ENCODE measurements at regions not wholly inside any gene's neighbourhood (a gene's known extent, or its start where the extent isn't known, plus 50 kb on each side); places are given as distances from the start of the nearest gene placed in this dataset.

- no peaks in the 10 kb centered on the region for H3K79me2 ChIP-seq (ENCODE audit: insufficient read depth, low read length)
- H3F3A ChIP-seq (ENCODE audit: insufficient read depth) = no peaks in the 10 kb centered on the region
- H3K9ac ChIP-seq (ENCODE audit: low read length) = no peak overlapping the region
- no peak overlapping the region for H2AFZ ChIP-seq (ENCODE audit: low read depth, low read length, severe bottlenecking)
- no peak overlapping the region for H3K4me2 ChIP-seq (ENCODE audit: low read depth, low read length, poor library complexity, severe bottlenecking)
- H3K36me3 ChIP-seq (ENCODE audit: low read length) = no peaks in the 10 kb centered on the region
- no peaks in the 10 kb centered on the region for H3K9me2 ChIP-seq (replicated peaks; ENCODE audit: insufficient read depth, low read length)
- no peak overlapping the region for H3K4me3 ChIP-seq (ENCODE audit: insufficient read depth, low read length, poor library complexity, severe bottlenecking)
- H3K27me3 ChIP-seq (ENCODE audit: low read length) = no peaks in the 10 kb centered on the region
- no peak overlapping the region for H3K27ac ChIP-seq (ENCODE audit: low read depth, low read length)
- H4K20me1 ChIP-seq (ENCODE audit: low read depth, low read length) = no peaks in the 10 kb centered on the region
- TF ChIP-seq CTCF (IDR thresholded peaks at IDR 0.05; ENCODE audit: insufficient read depth, low read length, poor library complexity, severe bottlenecking) = no peak
- H3K9me3 ChIP-seq (ENCODE audit: insufficient read depth, low read length) = no peaks in the 10 kb centered on the region
Measured at GRCh38 chr1:2911421-2912178, 109.7 kb upstream of the ACTRT2 start.

- Histone ChIP-seq H2AFZ (ENCODE audit: low read depth, low read length, severe bottlenecking) (no peak overlapping the region), H4K20me1 (ENCODE audit: low read depth, low read length) (no peaks in the 10 kb centered on the region), H3K79me2 (ENCODE audit: insufficient read depth, low read length) (no peaks in the 10 kb centered on the region), H3K9ac (ENCODE audit: low read length) (no peak overlapping the region), H3K9me2 (replicated peaks; ENCODE audit: insufficient read depth, low read length) (no peaks in the 10 kb centered on the region), H3K27me3 (ENCODE audit: low read length) (no peaks in the 10 kb centered on the region), H3K4me3 (ENCODE audit: insufficient read depth, low read length, poor library complexity, severe bottlenecking) (no peak overlapping the region), H3K27ac (ENCODE audit: low read depth, low read length) (no peak overlapping the region), H3F3A (ENCODE audit: insufficient read depth) (no peaks in the 10 kb centered on the region), H3K9me3 (ENCODE audit: insufficient read depth, low read length) (no peaks in the 10 kb centered on the region), H3K4me2 (ENCODE audit: low read depth, low read length, poor library complexity, severe bottlenecking) (no peak overlapping the region), H3K36me3 (ENCODE audit: low read length) (no peaks in the 10 kb centered on the region)
- no peak for TF ChIP-seq CTCF (IDR thresholded peaks at IDR 0.05; ENCODE audit: insufficient read depth, low read length, poor library complexity, severe bottlenecking)
- no peak for TF ChIP-seq EZH2phosphoT487 (conservative IDR thresholded peaks at IDR 0.05; ENCODE audit: low read length)
Measured at GRCh38 chr1:2912424-2913061, 108.7 kb upstream of the ACTRT2 start.

GRCh38 chr1:2913091-2913490 lies 108.2 kb upstream of the ACTRT2 start:
- H3K4me2 ChIP-seq (ENCODE audit: low read depth, low read length, poor library complexity, severe bottlenecking) = no peak overlapping the region
- no peak overlapping the region for H3K27ac ChIP-seq (ENCODE audit: low read depth, low read length)
- H3K79me2 ChIP-seq (ENCODE audit: insufficient read depth, low read length) = no peaks in the 10 kb centered on the region
- H3K36me3 ChIP-seq (ENCODE audit: low read length) = no peaks in the 10 kb centered on the region
- no peak overlapping the region for H3K9ac ChIP-seq (ENCODE audit: low read length)
- H4K20me1 ChIP-seq (ENCODE audit: low read depth, low read length) = no peaks in the 10 kb centered on the region
- no peak overlapping the region for H2AFZ ChIP-seq (ENCODE audit: low read depth, low read length, severe bottlenecking)
- TF ChIP-seq EZH2phosphoT487 (conservative IDR thresholded peaks at IDR 0.05; ENCODE audit: low read length) (no peak), CTCF (IDR thresholded peaks at IDR 0.05; ENCODE audit: insufficient read depth, low read length, poor library complexity, severe bottlenecking) (no peak)
- no peaks in the 10 kb centered on the region for H3K9me3 ChIP-seq (ENCODE audit: insufficient read depth, low read length)
- no peak overlapping the region for H3K4me3 ChIP-seq (ENCODE audit: insufficient read depth, low read length, poor library complexity, severe bottlenecking)
- no peaks in the 10 kb centered on the region for H3K9me2 ChIP-seq (replicated peaks; ENCODE audit: insufficient read depth, low read length)
- H3F3A ChIP-seq (ENCODE audit: insufficient read depth) = no peaks in the 10 kb centered on the region
- no peaks in the 10 kb centered on the region for H3K27me3 ChIP-seq (ENCODE audit: low read length)

Data from SU-DHL-6 (cell line).